HCEC 1CT (cell line): ENCODE measurements at regions not wholly inside any gene's neighbourhood (a gene's known extent, or its start where the extent isn't known, plus 50 kb on each side); places are given as distances from the start of the nearest gene placed in this dataset.
A peak's percentile ranks its signal among the peaks of the same experiment; 100 is the strongest.
"Not testable (repeated sequence)": the region's sequence is repeated elsewhere in the genome, so short reads cannot be mapped to it uniquely, and the experiment has no call there.

Experiments used
- DNase-seq: peaks from one replicate; pipeline ENCODE4 v3.0.0-alpha.2; 2017

GRCh38 chr4:170526471-170526870 lies 436.7 kb upstream of the AADAT start:
- no peak for DNase-seq

GRCh38 chr4:170522427-170522970 lies 432.7 kb upstream of the AADAT start:
- DNase-seq = no peak

GRCh38 chr4:170497689-170498088 lies 407.9 kb upstream of the AADAT start:
- no peak for DNase-seq

GRCh38 chr4:170497112-170497511 lies 407.4 kb upstream of the AADAT start:
- no peak for DNase-seq

- no peak for DNase-seq
Measured at GRCh38 chr4:170491981-170492380, 402.2 kb upstream of the AADAT start.

- DNase-seq = peak; percentile 4
Measured at GRCh38 chr4:170476351-170476750, 386.6 kb upstream of the AADAT start.

- DNase-seq = no peak
Measured at GRCh38 chr4:170465429-170465828, 375.7 kb upstream of the AADAT start.

- DNase-seq = no peak
Measured at GRCh38 chr4:170464614-170465197, 374.9 kb upstream of the AADAT start.

- DNase-seq = no peak
Measured at GRCh38 chr4:170446782-170447181, 357.0 kb upstream of the AADAT start.

- DNase-seq = not testable (repeated sequence)
Measured at GRCh38 chr4:170441146-170441545, 351.4 kb upstream of the AADAT start.

- DNase-seq = no peak
Measured at GRCh38 chr4:170428929-170429328, 339.2 kb upstream of the AADAT start.

- DNase-seq = no peak
Measured at GRCh38 chr4:170425521-170426143, 335.9 kb upstream of the AADAT start.

- DNase-seq = no peak
Measured at GRCh38 chr4:170425040-170425439, 335.3 kb upstream of the AADAT start.

- DNase-seq = peak; percentile 84
Measured at GRCh38 chr4:170423137-170423536, 333.4 kb upstream of the AADAT start.

GRCh38 chr4:170420255-170420693 lies 330.5 kb upstream of the AADAT start:
- no peak for DNase-seq

- peak; percentile 24 for DNase-seq
Measured at GRCh38 chr4:170414961-170415360, 325.2 kb upstream of the AADAT start.

- DNase-seq = no peak
Measured at GRCh38 chr4:170414360-170414759, 324.6 kb upstream of the AADAT start.

GRCh38 chr4:170413951-170414350 lies 324.2 kb upstream of the AADAT start:
- no peak for DNase-seq

GRCh38 chr4:170400361-170400760 lies 310.6 kb upstream of the AADAT start:
- DNase-seq = no peak

GRCh38 chr4:170399581-170400293 lies 310.0 kb upstream of the AADAT start:
- DNase-seq = no peak

- DNase-seq = no peak
Measured at GRCh38 chr4:170398218-170398617, 308.5 kb upstream of the AADAT start.

GRCh38 chr4:170395773-170396172 lies 306.0 kb upstream of the AADAT start:
- no peak for DNase-seq

GRCh38 chr4:170391066-170391740 lies 301.4 kb upstream of the AADAT start:
- DNase-seq = peak; percentile 61
